ENCODE measurements at regions not wholly inside any gene's neighbourhood (a gene's known extent, or its start where the extent isn't known, plus 50 kb on each side); places are given as distances from the start of the nearest gene placed in this dataset.

DNA sequence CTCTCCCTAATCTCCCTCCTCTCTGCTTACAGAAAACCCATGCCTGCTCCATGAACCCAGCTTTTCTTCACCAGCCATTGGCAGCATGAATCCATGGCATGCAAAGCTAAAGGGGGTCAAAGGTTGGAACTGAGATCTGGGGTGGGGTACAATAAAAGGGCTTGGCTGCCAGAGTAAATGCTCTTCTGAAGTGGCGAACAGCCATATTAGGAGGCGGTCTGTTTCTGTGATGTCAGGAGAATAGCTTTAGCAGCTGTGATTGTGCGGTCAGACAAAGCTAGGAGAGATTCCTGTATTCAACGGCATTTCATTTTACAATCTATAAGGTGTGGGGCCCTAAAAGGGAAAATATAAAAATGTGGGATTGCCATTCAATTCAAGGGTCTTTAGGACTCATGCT is 71.7 kb upstream of the TMPRSS2 start (continued):
- TF ChIP-seq, protein P1, sequence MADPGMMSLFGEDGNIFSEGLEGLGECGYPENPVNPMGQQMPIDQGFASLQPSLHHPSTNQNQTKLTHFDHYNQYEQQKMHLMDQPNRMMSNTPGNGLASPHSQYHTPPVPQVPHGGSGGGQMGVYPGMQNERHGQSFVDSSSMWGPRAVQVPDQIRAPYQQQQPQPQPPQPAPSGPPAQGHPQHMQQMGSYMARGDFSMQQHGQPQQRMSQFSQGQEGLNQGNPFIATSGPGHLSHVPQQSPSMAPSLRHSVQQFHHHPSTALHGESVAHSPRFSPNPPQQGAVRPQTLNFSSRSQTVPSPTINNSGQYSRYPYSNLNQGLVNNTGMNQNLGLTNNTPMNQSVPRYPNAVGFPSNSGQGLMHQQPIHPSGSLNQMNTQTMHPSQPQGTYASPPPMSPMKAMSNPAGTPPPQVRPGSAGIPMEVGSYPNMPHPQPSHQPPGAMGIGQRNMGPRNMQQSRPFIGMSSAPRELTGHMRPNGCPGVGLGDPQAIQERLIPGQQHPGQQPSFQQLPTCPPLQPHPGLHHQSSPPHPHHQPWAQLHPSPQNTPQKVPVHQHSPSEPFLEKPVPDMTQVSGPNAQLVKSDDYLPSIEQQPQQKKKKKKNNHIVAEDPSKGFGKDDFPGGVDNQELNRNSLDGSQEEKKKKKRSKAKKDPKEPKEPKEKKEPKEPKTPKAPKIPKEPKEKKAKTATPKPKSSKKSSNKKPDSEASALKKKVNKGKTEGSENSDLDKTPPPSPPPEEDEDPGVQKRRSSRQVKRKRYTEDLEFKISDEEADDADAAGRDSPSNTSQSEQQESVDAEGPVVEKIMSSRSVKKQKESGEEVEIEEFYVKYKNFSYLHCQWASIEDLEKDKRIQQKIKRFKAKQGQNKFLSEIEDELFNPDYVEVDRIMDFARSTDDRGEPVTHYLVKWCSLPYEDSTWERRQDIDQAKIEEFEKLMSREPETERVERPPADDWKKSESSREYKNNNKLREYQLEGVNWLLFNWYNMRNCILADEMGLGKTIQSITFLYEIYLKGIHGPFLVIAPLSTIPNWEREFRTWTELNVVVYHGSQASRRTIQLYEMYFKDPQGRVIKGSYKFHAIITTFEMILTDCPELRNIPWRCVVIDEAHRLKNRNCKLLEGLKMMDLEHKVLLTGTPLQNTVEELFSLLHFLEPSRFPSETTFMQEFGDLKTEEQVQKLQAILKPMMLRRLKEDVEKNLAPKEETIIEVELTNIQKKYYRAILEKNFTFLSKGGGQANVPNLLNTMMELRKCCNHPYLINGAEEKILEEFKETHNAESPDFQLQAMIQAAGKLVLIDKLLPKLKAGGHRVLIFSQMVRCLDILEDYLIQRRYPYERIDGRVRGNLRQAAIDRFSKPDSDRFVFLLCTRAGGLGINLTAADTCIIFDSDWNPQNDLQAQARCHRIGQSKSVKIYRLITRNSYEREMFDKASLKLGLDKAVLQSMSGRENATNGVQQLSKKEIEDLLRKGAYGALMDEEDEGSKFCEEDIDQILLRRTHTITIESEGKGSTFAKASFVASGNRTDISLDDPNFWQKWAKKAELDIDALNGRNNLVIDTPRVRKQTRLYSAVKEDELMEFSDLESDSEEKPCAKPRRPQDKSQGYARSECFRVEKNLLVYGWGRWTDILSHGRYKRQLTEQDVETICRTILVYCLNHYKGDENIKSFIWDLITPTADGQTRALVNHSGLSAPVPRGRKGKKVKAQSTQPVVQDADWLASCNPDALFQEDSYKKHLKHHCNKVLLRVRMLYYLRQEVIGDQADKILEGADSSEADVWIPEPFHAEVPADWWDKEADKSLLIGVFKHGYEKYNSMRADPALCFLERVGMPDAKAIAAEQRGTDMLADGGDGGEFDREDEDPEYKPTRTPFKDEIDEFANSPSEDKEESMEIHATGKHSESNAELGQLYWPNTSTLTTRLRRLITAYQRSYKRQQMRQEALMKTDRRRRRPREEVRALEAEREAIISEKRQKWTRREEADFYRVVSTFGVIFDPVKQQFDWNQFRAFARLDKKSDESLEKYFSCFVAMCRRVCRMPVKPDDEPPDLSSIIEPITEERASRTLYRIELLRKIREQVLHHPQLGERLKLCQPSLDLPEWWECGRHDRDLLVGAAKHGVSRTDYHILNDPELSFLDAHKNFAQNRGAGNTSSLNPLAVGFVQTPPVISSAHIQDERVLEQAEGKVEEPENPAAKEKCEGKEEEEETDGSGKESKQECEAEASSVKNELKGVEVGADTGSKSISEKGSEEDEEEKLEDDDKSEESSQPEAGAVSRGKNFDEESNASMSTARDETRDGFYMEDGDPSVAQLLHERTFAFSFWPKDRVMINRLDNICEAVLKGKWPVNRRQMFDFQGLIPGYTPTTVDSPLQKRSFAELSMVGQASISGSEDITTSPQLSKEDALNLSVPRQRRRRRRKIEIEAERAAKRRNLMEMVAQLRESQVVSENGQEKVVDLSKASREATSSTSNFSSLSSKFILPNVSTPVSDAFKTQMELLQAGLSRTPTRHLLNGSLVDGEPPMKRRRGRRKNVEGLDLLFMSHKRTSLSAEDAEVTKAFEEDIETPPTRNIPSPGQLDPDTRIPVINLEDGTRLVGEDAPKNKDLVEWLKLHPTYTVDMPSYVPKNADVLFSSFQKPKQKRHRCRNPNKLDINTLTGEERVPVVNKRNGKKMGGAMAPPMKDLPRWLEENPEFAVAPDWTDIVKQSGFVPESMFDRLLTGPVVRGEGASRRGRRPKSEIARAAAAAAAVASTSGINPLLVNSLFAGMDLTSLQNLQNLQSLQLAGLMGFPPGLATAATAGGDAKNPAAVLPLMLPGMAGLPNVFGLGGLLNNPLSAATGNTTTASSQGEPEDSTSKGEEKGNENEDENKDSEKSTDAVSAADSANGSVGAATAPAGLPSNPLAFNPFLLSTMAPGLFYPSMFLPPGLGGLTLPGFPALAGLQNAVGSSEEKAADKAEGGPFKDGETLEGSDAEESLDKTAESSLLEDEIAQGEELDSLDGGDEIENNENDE (IDR thresholded peaks at IDR 0.05; ENCODE audit: insufficient replicate concordance, low read length), result no peak
- TF ChIP-seq SP2 (IDR thresholded peaks at IDR 0.05; ENCODE audit: low read length) (no peak), EGR1 (IDR thresholded peaks at IDR 0.05; ENCODE audit: borderline replicate concordance, low read depth, low read length) (no peak), RAD21 (IDR thresholded peaks at IDR 0.05 in 1 of 2, conservative IDR thresholded peaks at IDR 0.05 in 1 of 2; ENCODE audit: low read depth in 2 of 2, low read length in 2 of 2) (no peak), SUZ12 (IDR thresholded peaks at IDR 0.05; ENCODE audit: low read length) (no peak), SIRT6 (IDR thresholded peaks at IDR 0.05; ENCODE audit: low read length) (no peak), RBBP5 (IDR thresholded peaks at IDR 0.05; ENCODE audit: borderline replicate concordance, low read depth, low read length) (no peak), CHD2 (IDR thresholded peaks at IDR 0.05; ENCODE audit: low read length) (no peak), CTBP2 (IDR thresholded peaks at IDR 0.05; ENCODE audit: borderline replicate concordance, insufficient read depth, insufficient read length, low read length) (no peak), POLR2A (IDR thresholded peaks at IDR 0.05; ENCODE audit: control extremely low read depth in 1 of 2, low read depth in 2 of 2, low read length in 2 of 2) (no peak)
- TF ChIP-seq, protein P2, sequence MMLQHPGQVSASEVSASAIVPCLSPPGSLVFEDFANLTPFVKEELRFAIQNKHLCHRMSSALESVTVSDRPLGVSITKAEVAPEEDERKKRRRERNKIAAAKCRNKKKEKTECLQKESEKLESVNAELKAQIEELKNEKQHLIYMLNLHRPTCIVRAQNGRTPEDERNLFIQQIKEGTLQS (IDR thresholded peaks at IDR 0.05; ENCODE audit: insufficient read depth, low read depth, low read length), result no peak

Data from H1 (cell line).